NCI-H774 (cell line): ENCODE measurements at regions not wholly inside any gene's neighbourhood (a gene's known extent, or its start where the extent isn't known, plus 50 kb on each side); places are given as distances from the start of the nearest gene placed in this dataset.
"Not testable (repeated sequence)": the region's sequence is repeated elsewhere in the genome, so short reads cannot be mapped to it uniquely, and the experiment has no call there.

Experiments used
- DNase-seq: peaks from one replicate; lab custom pipeline; 2025; lab: John Stamatoyannopoulos, UW

DNA sequence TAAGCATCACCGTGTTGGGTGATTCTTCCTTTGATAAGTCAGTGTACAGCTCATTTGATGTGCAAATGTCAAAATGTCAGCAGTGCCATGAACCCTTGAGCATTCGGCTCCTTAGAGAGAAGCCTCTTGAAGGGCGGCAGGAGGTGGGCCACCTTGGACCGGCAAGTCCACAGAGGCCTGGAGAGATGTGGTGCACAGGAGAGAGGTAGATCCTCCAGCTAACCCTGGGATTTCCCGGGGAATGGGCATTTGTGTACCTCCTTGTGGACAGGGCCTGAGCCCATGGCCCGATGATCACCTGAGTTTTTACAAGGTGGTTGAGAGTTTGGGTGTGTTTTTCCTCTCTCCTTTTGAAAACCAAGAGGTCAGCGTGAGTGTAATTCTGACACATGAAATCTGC is 133.2 kb upstream of the RCN1 start:
- no peak for DNase-seq

DNA sequence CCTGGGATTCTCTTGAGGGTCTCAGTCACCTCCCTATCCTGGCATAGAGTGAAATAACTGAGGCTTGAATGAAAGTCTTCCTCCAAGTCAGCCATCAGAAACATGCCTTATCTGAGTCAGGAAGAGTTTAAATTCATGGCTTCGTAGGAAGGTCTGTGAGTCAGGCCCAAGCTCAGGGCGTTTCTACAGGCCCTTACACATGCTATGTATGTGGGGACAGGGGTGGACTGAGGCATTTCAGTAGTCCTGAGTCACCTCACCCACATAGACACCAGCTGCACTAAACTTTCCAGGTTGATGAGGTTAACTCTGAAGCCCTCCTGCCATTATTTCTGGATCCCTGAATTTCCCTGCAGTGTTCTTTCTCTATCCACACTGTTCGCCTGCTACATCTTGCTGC is 134.6 kb upstream of the RCN1 start:
- no peak for DNase-seq

DNA sequence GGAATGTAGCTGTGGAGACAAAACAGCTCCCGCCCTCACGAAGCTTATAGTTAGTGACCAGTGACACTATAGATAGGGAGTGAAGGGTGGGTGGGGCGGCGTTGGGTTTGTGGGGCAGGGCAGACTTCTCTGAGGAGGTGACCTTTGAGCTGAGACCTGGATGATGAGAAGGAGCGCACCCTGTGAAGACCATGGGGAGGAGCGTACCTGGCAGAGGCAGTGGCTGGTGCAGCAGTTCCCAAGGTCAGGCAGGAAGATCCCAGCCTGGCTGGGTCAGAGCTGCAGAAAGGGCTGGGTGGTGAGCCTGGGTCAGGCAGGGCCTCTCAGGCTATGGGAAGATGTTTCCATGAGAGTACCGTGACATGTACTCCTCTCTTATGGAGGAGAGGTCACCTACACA is 135.0 kb upstream of the RCN1 start:
- no peak for DNase-seq

DNA sequence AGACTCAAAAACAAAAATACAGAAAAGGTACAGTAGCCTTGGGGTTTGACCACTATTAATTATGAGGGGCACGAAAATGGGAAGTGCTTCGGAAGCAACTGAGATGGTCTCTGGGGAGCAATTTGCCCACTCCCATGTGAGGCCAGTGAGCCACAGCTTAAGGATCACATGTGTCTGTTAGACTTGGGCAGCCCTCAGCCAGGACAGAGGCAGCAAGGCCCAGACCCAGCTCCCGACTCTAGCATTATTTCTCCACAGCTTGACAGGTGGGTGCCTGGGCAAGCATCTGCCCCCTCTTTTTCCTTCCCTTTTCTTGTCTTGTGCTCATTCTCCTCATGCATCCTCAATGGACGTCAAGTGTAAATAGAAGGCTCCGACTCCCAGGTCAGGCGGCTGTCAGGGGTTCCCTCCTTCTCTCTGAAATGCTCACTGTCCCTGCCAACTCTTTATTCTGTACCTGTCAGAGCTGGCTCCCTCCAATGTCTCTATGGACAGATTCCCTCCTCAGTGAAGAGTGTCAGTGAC is 137.0 kb upstream of the RCN1 start:
- DNase-seq = no peak

DNA sequence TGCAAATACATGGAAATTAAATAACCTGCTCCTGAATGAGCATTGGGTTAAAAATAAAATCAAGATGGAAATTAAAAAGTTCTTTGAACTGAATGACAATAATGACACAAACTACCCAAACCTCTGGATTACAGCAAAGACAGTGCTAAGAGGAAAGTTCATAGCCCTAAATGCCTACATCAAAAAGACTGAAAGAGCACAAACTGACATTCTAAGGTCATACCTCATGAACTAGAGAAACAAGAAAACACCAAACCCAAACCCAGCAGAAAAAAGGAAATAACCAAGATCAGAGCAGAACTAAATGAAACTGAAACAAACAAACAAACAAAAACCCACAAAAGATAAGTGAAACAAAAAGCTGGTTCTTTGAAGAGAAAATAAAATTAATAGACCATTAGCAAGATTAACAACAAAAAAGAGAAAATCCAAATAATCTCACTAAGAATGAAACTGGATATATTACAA is 138.6 kb upstream of the PAX6 start:
- not testable (repeated sequence) for DNase-seq

DNA sequence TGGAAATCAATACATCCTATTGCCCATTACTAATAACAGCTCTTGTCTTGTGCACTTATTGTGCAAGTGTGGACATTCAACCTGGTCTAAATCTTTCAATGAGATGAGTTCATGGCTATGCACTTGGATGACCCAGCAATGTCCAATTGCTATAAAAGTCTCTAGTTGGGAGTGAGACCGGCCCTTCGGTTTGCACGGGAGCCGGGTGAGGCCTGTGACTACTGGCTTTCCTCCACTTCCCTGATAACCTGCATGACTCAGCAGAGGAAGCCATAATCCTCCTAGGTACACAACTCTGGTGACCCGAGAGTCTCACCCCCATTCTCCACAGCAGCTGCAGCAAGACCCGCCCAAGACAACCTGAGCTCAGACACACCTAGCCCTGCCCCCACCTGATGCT is 135.9 kb upstream of the PAX6 start:
- DNase-seq = no peak

DNA sequence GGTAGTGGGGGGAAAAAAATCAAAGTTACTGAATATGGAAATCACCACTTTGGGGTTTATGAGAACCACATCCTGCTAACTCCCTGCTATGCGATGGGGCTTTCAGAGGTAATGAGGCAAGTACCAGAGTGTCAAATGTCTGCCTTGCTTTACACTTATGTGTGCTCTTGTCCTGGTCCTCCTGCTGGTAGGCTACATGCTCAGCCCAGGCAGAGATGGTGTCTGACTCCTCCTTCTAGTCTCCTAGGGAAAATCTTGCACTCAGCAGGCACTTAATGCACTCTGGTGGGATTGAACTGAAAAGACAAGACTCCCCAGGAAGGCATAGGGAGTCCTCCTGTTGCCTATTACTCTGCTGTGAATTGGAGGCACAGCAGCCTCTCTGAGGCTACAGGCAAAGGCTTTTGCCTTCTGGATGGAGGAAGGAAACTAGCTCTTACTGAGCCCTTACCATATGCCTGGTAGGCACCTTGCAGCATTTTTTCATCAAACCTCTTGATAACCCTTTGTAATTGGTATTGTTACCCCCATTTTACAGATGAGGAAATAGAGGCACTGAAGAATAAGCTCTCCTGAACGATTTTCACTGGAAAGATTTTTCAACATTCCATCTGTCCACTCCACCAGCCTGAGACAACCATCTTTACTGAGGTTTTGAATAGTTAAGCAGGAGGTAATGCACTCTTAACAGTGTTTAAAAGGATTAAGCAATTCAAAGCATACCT is 132.1 kb upstream of the PAX6 start:
- DNase-seq = no peak

DNA sequence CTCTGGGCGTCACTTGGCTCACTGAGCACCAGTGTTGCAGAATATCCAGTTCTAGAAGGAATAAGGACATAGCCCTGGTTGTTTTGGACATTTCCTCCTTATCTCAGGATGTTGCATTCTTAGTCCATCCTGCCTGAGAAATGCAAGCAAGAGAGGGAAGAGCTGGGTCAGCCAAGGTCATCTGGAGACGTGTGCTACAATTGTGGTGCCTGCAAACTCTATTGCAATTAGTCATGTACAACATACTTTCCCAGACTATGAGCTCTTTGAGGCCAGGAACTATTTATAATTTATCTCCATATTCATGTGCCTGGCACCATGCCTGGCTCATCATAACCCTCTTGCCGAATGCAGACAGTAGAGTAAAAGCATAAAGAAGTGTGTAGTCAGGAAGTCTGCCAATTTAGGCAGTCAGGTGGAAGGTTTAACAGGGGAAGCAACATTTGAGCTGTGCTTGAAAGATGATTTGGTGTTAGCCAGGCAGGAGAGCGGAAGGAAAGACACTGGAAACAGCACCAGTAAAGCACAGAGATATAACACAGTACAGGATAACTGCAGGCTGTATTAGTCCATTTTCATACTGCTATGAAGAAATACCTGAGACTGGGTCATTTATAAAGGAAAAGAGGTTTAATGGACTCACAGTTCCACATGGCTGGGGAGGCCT is 129.4 kb upstream of the PAX6 start:
- DNase-seq = no peak

DNA sequence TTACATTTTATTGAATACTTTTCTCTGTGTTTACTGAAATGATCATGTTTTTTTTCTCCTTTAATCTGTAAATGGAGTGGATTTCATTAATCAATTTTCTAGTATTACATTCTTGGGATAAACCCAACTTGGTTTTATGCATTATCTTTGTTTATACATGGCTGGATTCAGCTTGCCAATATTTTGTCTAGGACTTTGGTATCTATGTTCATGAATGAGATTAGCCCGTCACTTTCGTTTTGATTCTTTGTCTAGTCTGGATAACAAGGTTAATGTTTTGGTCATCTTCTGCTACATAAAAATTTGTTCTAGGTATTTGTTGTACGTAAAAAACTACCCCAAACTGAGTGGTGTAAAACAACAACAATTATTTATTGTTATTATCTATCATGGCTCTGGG is 127.9 kb upstream of the PAX6 start:
- no peak for DNase-seq

DNA sequence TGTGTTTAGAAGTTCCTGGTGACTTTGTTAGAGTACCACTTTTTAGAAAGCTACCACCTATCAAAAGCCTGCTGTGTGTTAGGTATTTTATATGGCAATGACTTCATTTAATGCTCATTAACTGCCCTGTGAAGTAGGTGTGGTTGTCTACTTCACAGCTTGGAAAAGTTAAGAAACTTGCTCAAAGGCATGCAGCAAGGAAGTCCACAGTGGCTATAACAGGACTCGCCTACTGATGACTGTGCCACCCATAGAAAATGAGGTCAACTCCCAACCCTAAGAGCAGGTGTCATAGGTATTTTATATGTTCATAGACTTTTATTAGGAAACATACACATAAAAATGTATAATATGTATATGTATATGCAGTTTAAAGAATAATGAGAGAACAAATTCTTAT is 125.2 kb upstream of the PAX6 start:
- DNase-seq = no peak

DNA sequence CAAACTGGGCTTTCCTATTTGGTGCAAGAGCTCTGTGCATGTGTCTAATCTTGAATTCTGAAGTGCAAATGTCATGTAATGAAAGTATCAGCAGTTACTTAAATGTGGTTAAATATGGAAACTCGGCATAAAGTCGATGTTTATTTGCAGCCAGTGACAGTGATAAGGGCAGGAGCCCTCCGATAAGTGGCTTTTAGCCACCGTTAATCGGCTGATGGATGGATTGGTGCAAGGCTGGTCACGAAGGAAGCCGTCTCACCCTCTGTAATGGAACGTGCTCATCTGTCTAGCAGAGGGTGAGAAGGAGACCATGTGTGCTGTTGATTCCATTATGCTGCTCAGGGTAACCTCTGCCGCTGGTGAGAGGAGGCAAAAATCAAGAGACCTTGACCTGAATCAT is 121.8 kb upstream of the PAX6 start:
- no peak for DNase-seq

DNA sequence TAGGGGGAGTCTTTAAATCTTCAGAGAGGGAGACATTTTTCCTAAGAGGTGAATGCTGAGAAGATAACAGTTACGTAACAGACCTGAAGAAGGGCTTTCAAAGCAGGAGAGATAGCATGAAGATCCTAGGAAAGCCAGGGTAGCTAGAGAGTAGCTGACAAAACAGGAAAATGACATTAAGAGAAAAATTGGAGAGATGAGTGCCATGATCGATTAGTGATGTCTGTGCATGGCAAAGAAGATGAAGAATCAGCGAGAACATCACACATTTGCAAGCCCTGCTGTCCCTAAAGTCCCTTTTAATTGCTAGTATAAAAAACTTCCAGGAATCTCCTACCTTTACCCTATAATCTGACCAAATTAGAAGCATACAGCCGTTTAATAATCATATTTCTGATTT is 116.9 kb upstream of the PAX6 start:
- DNase-seq = no peak

DNA sequence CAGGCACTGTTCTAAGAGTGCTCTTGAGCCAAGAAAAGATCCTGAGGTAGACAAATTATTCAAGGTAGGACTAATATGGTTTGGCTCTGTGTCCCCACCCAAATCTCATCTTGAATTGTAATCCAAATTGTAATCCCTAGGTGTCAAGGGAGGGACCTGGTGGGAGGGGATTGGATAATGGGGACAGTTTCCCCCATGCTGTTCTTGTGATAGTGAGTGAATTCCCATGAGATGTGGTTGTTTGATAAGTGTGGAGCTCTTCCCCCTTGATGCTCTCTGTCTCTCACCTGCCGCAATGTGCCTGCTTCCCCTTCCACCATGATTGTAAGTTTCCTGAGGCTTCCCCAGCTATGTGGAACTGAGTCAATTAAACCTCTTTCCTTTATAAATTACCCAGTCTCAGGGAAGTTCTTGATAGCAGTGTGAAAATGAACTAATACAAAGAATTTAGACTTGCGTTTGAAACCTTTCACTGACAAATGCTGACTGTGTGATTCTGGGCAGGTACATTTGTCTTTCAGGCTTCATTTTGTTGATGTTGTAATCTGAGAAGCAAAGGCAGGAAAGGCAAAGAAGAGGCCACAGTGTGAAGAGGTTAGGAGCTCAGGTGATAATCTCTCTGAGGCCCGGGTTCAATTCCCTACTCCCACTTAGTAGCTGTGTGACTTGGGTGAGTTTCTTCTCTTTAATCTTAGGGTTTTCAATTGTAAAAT is 115.8 kb upstream of the PAX6 start:
- DNase-seq = no peak

DNA sequence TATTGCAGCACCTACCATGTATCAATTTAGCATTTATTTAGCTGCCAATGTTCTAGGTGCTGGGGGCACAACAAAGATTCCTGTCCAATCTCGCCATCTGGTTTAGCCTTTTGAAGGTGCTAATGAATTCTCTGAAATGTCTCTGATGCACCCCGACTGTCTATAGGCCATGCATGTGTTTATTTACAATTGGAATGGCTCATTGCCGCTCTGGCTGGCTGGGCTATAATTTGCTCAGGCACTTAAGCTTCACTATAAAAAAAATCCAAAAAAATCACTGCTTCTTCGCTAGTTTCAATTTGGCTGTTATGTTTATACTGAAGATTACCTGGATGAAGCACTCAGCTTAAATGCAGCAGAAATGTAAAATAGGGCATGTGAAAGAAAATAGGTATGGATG is 115.0 kb upstream of the PAX6 start:
- DNase-seq = no peak

DNA sequence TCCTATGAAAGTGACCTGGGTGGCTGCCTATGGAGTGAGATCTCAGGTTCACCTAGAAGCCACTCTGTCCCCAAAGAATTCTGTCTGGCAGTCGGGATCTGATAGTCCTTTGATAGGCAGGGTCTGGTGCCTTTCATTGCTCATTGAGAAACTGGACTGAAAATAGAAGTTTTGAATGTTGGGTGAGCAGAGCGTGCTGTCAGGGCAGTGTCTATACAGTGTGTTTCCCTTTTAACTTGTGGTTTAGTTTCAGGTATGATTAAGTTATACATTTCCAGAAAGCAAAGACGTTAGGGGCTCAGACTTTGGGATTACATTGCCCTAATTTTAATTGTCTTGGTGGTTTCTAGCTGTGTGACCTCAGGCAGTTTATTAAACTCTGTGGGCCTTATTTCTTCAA is 111.3 kb upstream of the PAX6 start:
- no peak for DNase-seq

DNA sequence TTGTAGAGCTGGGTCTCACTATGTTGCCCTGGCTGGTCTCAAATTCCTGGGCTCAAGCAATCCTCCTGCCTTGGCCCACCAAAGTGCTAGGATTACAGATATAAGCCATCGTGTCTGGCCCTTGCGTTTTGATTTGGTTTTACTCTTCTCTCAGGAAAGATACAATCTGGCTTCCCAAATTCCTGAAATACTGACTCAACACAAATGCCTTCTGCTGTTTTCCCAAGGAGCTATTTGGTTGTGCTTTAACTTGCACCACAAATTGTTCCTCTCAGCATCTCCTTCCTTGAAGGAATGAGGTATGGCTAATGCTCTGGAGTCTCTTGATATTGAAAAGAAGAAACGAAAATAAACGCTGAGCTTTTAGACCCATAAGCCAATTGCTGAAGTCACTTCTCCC is 110.0 kb upstream of the PAX6 start:
- DNase-seq = no peak

DNA sequence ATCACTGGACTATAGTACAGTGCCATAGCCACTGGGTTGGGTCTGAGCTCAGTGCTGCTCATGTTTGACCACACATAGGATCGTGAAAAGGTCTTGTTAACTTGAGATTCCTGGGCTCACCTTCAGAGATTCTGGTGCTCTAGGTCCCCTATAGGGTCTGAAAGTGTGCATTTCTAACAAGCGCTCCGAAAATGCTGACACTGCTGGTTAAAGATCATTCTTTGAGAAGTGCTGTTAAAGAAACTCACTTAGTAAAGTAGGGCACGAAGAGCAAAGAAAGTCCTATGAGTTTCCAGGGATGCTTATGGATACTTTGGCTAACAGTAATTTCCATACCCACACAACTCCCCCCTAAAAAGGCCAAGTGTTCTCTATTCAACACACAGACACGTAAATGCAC is 108.1 kb upstream of the PAX6 start:
- no peak for DNase-seq

DNA sequence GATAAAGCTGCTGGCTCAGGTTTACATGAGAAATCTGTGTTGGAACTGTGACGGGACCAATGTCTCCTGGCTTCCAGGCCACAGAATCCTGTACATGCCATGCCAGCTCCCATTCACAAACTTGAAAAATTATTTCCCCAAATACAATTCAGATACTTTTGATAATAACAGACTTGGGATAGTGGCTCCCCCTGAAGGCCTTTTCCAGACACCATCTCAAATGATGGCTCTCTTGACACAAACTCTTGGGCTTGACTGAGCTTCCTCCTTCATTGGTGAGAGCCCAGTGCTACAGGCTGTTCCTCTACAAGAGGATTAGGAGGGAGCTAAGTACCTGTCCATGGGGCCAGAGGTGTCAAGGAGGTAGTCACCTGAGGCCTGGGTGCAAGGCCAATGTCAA is 104.7 kb upstream of the PAX6 start:
- DNase-seq = no peak

DNA sequence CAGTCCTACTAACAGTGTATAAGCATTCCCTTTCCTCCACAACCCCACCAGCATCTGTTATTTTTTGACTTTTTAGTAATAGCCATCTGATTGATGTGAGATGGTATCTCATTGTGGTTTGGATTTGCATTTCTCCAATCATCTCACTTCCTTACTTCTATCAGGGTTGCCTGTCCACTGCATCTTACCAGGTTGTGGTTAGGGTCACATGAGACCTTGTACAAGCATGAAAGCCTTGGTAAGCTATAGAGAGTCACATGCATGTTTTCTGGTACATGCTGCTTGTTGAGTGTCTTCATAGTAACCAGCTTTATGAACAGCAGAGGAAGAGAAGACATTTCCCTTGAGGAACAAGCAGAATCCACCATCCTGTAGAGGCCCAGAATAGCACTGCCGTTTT is 102.9 kb upstream of the PAX6 start:
- no peak for DNase-seq

DNA sequence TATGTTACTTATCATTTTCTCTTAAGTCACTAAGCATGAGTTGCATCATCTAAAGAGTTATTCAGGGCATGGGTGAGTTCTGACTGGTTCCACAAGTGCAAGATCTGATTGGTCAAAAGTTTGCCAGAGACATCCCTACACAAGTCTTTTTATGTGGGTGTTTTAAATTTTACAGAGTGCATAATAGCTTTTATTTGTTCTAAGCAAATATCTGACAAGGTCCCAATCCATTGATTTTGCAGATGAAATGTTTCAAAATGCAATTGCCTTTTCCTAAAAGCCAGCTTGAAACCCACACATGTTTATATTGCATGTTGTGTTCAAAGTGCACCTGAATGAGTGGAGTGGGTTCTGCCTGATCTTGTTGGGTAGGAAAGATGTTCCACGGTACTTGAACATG is 101.7 kb upstream of the PAX6 start:
- DNase-seq = no peak

DNA sequence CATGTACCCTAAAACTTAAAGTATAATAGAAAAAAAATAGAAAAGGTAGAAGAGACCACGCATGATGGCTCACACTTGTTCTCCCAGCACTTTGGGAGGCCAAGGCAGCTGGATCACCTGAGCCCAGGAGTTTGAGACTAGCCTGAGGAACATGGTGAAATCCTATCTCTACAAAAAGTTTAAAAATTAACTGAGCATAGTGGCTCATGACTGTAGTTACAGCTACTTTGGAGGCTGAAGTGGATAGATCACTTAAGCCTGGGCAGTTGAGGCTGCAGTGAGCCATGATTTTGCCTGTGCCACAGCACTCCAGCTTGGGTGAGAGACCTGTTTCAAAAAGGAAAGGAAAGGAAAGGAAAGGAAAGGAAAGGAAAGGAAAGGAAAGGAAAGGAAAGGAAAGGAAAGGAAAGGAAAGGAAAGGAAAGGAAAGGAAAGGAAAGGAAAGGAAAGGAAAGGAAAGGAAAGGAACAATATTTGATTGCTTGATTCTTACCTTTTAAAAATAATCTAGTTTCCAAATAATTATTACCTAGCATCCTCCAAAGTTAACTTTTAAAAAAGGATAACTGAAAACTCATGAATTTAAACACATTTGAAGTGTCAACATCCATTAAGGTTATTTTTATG is 99.9 kb upstream of the PAX6 start:
- no peak for DNase-seq

DNA sequence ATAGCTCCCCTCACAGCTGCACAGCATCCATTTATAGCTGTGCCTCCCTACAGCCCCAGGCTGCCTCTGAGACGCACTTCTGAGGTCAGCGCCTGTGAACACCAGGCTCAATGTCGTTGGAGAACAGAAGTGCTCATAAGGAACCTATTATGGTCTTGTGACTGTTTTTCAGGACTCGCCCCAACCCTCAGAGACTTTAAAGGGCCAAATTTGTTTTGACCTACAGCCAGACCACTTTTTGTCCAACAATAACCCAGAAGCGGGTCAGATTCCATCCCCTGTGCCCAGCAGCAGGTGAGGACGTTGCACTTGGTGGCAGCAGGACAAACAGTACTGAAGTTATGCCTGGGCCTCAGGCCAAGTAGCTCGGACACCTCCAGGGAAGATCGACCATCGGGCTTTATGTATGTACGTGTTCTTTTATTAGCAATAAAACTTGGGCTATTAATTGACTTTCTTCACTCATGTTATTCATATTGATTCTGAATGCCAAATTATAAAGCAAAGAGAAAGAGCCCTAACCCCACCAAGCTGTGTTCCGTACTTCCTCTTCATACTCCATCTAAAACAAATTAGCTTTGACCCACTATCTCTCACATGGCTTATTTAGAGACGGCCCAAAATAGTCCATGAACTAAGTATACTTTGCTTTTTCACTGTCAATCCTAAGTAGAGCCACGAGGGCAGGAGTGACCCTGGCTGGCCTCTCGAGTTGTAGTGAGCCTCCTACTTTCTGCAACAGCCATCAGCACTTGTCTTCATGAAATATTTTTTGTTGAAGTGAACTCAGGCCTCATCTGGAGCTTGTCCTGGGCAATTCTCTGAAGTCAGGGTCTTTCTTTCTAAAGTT is 92.3 kb upstream of the PAX6 start:
- no peak for DNase-seq
